ENCODE measurements at regions not wholly inside any gene's neighbourhood (a gene's known extent, or its start where the extent isn't known, plus 50 kb on each side); places are given as distances from the start of the nearest gene placed in this dataset.

DNA sequence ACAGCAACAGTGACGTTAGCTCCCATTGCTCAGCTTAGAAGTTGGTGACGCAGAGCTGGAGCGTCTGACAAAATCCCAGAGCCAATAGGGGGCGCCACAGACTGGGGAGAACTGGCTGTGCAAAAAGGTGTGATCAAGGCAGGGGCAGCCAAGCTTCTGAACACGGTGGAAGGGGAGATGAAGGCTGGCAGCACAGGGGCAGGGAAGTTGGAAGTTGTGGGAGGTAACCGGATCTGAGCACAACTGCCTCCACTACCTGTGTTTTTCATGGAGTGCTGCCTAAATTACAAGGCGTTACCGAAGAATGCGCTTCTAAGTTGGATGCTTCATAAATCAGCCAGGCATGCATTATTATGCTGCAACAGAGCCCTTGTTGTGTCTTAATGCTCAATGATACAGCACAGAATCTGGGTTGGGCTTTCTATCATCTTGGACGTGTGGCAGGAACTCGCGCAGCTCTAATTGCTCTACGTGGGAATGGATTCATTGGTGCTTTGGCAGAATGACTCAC, 370.0 kb downstream of the SLC4A3 start:
- TF ChIP-seq POLR2AphosphoS5 (IDR thresholded peaks at IDR 0.05) (no peak), POLR2A (IDR thresholded peaks at IDR 0.05) (no peak), EP300 (IDR thresholded peaks at IDR 0.05; ENCODE audit: low read depth) (no peak), CTCF (IDR thresholded peaks at IDR 0.05) (no peak)
- no peaks in the 10 kb centered on the region for H3K27me3 ChIP-seq
- DNase-seq = no peak

DNA sequence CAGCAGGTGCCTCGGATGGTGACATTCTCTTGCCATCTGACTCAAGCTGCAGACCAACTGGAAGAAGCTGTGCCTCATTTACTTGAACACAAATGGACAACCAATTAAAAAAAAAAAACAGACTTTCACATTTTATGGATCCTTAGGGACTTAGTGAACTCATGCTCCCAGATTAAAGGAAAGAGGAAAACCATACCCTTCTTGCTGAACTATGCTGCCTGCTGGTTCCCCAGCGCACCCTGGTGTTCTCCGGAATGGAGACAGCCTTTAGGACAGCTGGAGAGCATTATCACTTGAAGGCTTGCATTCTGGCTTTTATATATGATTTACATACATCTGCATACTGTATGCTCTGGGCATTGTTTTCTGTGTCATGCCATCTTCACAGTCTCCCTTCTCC, 370.7 kb downstream of the SLC4A3 start:
- H3K4me1 ChIP-seq = no peaks in the 10 kb centered on the region
- H3K36me3 ChIP-seq = no peaks in the 10 kb centered on the region
- no peaks in the 10 kb centered on the region for H3K9me3 ChIP-seq
- H3K27ac ChIP-seq = no peak overlapping the region
- no peak for DNase-seq
- no peaks in the 10 kb centered on the region for H3K27me3 ChIP-seq
- H3K4me3 ChIP-seq = no peak overlapping the region
- in situ Hi-C loops (cut with MboI; ENCODE audit: low pct_ligation_motif_present in 1 of 4, low pct_unique_long_range_greater_than_20kb in 1 of 4, low sequenced_read_pairs in 3 of 4) = no loop called here
- intact Hi-C loops (cut with DNase I; ENCODE audit: low total_unique reads) = no loop called here
- no peak for TF ChIP-seq POLR2AphosphoS5 (IDR thresholded peaks at IDR 0.05)
- no peak for TF ChIP-seq EP300 (IDR thresholded peaks at IDR 0.05; ENCODE audit: low read depth)
- no peak for TF ChIP-seq POLR2A (IDR thresholded peaks at IDR 0.05)
- no peak for TF ChIP-seq CTCF (IDR thresholded peaks at IDR 0.05)
- 95 to 100% methylated on average over 1 to 3 of the region's 3 CpGs for WGBS, 2 donors (ENCODE audit: low coverage in 1 of 2)

More for the DNA sequence above, 370.0 kb downstream of the SLC4A3 start:
- no peak overlapping the region for H3K4me3 ChIP-seq
- no peaks in the 10 kb centered on the region for H3K36me3 ChIP-seq
- H3K27ac ChIP-seq = no peak overlapping the region
- WGBS, 2 donors (ENCODE audit: low coverage in 1 of 2) = 60 to 64% methylated on average over 3 to 13 of the region's 13 CpGs
- intact Hi-C loops (cut with DNase I; ENCODE audit: low total_unique reads) (no loop called here), in situ Hi-C loops (cut with MboI; ENCODE audit: low pct_ligation_motif_present in 1 of 4, low pct_unique_long_range_greater_than_20kb in 1 of 4, low sequenced_read_pairs in 3 of 4) (no loop called here)
- H3K9me3 ChIP-seq = no peaks in the 10 kb centered on the region
- H3K4me1 ChIP-seq = no peaks in the 10 kb centered on the region

- Histone ChIP-seq H3K4me1 (no peaks in the 10 kb centered on the region), H3K4me3 (no peak overlapping the region), H3K36me3 (no peaks in the 10 kb centered on the region), H3K27ac (no peak overlapping the region), H3K9me3 (no peaks in the 10 kb centered on the region), H3K27me3 (no peaks in the 10 kb centered on the region)
- intact Hi-C loops (cut with DNase I; ENCODE audit: low total_unique reads) (no loop called here), in situ Hi-C loops (cut with MboI; ENCODE audit: low pct_ligation_motif_present in 1 of 4, low pct_unique_long_range_greater_than_20kb in 1 of 4, low sequenced_read_pairs in 3 of 4) (no loop called here)
- WGBS, 2 donors (ENCODE audit: low coverage in 1 of 2) = 74 to 78% methylated on average over 5 of the region's 5 CpGs
- TF ChIP-seq POLR2A (IDR thresholded peaks at IDR 0.05) (no peak), EP300 (IDR thresholded peaks at IDR 0.05; ENCODE audit: low read depth) (no peak), CTCF (IDR thresholded peaks at IDR 0.05) (no peak), POLR2AphosphoS5 (IDR thresholded peaks at IDR 0.05) (no peak)
- DNase-seq = no peak
Measured at GRCh38 chr2:219998714-219999227, 371.3 kb downstream of the SLC4A3 start.

- no peaks in the 10 kb centered on the region for H3K36me3 ChIP-seq
- TF ChIP-seq POLR2A (IDR thresholded peaks at IDR 0.05) = no peak
- no peak for TF ChIP-seq POLR2AphosphoS5 (IDR thresholded peaks at IDR 0.05)
- no peak for TF ChIP-seq CTCF (IDR thresholded peaks at IDR 0.05)
- no peak for TF ChIP-seq EP300 (IDR thresholded peaks at IDR 0.05; ENCODE audit: low read depth)
- H3K4me3 ChIP-seq = no peak overlapping the region
- no peaks in the 10 kb centered on the region for H3K9me3 ChIP-seq
- H3K4me1 ChIP-seq = no peaks in the 10 kb centered on the region
- intact Hi-C loops (cut with DNase I; ENCODE audit: low total_unique reads) (no loop called here), in situ Hi-C loops (cut with MboI; ENCODE audit: low pct_ligation_motif_present in 1 of 4, low pct_unique_long_range_greater_than_20kb in 1 of 4, low sequenced_read_pairs in 3 of 4) (no loop called here)
- no peak overlapping the region for H3K27ac ChIP-seq
- H3K27me3 ChIP-seq = no peaks in the 10 kb centered on the region
- WGBS, 2 donors (ENCODE audit: low coverage in 1 of 2) = 55 to 63% methylated on average over 2 to 3 of the region's 3 CpGs
- no peak for DNase-seq
Measured at GRCh38 chr2:220000080-220000479, 372.6 kb downstream of the SLC4A3 start.

Data from transverse colon (tissue), 4 donors.